Testis (tissue), 2 donors: ENCODE measurements at regions not wholly inside any gene's neighbourhood (a gene's known extent, or its start where the extent isn't known, plus 50 kb on each side); places are given as distances from the start of the nearest gene placed in this dataset.

Experiments used
- DNase-seq: peaks from one replicate; pipeline ENCODE4 v3.0.0-alpha.2; 2019
- H3K27ac ChIP-seq, 2 donors: fragments of 200-600 bp; sonication (generic); one replicate each; pipeline ENCODE4 v1.5.1; 2019
- H3K27me3 ChIP-seq: fragments of 200-600 bp; sonication (generic); one replicate; pipeline ENCODE4 v1.5.1; 2019
- H3K36me3 ChIP-seq: fragments of 200-600 bp; sonication (generic); one replicate; pipeline ENCODE4 v1.5.1; 2017; ENCODE audit warnings: low read depth; ENCODE audit errors: missing control alignments
- H3K4me1 ChIP-seq: fragments of 200-600 bp; sonication (generic); one replicate; pipeline ENCODE4 v1.5.1; 2019
- H3K4me3 ChIP-seq, 2 donors: fragments of 200-600 bp; sonication (generic); one replicate each; pipeline ENCODE4 v1.5.1; 2017 to 2019
- H3K9me3 ChIP-seq: fragments of 200-600 bp; sonication (generic); one replicate; pipeline ENCODE4 v1.5.1; 2017
- CTCF ChIP-seq, 3 experiments: fragments of 450-650 bp in 2 of 3; fragments of 200-600 bp in 1 of 3; sonication (generic) in 1 of 3; IDR thresholded peaks; one replicate each; pipeline ENCODE4 v1.5.1; 2016 to 2019; ENCODE audit warnings: antibody characterized with exemption in 3 of 3, mild to moderate bottlenecking in 2 of 3, moderate library complexity in 1 of 3
- POLR2A ChIP-seq: fragments of 450-650 bp; IDR thresholded peaks from one replicate; pipeline ENCODE4 v1.6.1; 2017; ENCODE audit warnings: antibody characterized with exemption, mild to moderate bottlenecking, moderate library complexity
- WGBS, 2 donors: methylation state at CpG; one replicate each; pipeline ENCODE4 v1.1.5; 2018; 5-methylcytosine and 5-hydroxymethylcytosine counted together
- intact Hi-C: fragments of 100-400 bp; cut with DNase I; formaldehyde crosslinking; loops from one replicate; pipeline ENCODE4 v1.15.1; 2023; ENCODE audit warnings: low total_unique reads

GRCh38 chr21:24636696-24637095, 970.6 kb downstream of the MRPL39 start:
- Histone ChIP-seq H3K27ac (no peak overlapping the region), H3K36me3 (no peaks in the 10 kb centered on the region), H3K4me3 (no peak overlapping the region), H3K27me3 (no peaks in the 10 kb centered on the region), H3K4me1 (no peaks in the 10 kb centered on the region), H3K9me3 (no peaks in the 10 kb centered on the region)
- intact Hi-C loops = no loop called here
- no peak for TF ChIP-seq POLR2A
- no peak for TF ChIP-seq CTCF (IDR thresholded peaks at IDR 0.05)
- 51 to 60% methylated on average over 4 of the region's 4 CpGs for WGBS, 2 donors
- DNase-seq = no peak

DNA sequence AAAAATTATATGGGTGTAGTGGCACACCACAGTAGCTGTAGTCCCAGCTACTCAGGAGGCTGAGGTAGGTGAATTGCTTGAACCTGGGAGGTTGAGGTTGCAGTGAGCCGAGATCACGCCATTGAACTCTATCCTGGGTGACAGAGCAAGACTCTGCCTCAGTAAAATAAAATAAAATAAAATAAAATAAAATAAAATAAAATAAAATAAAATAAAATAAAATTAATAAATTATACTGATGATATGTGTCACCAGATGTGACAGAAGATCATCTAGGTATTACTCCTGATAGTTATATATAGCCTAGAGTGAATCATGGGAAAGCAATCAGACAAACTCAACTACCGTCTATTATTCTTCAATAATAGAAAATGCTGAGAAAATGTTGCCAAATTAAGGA, 972.5 kb downstream of the MRPL39 start:
- DNase-seq = no peak
- no peak overlapping the region for H3K4me3 ChIP-seq
- TF ChIP-seq POLR2A (no peak), CTCF (IDR thresholded peaks at IDR 0.05) (no peak)
- H3K9me3 ChIP-seq = no peaks in the 10 kb centered on the region
- H3K27ac ChIP-seq = no peak overlapping the region
- WGBS, 2 donors = 98 to 99% methylated on average over 3 of the region's 3 CpGs
- H3K4me1 ChIP-seq = no peaks in the 10 kb centered on the region
- H3K36me3 ChIP-seq = no peaks in the 10 kb centered on the region
- H3K27me3 ChIP-seq = no peaks in the 10 kb centered on the region
- intact Hi-C loops = no loop called here

GRCh38 chr21:24628536-24628935, 978.7 kb downstream of the MRPL39 start:
- no peaks in the 10 kb centered on the region for H3K36me3 ChIP-seq
- TF ChIP-seq POLR2A (no peak), CTCF (IDR thresholded peaks at IDR 0.05) (no peak)
- intact Hi-C loops = no loop called here
- DNase-seq = no peak
- no peaks in the 10 kb centered on the region for H3K27me3 ChIP-seq
- 74 to 84% methylated on average over 1 of the region's 1 CpG for WGBS, 2 donors
- H3K9me3 ChIP-seq = no peaks in the 10 kb centered on the region
- H3K4me1 ChIP-seq = no peaks in the 10 kb centered on the region
- H3K4me3 ChIP-seq = no peak overlapping the region
- H3K27ac ChIP-seq = no peak overlapping the region

DNA sequence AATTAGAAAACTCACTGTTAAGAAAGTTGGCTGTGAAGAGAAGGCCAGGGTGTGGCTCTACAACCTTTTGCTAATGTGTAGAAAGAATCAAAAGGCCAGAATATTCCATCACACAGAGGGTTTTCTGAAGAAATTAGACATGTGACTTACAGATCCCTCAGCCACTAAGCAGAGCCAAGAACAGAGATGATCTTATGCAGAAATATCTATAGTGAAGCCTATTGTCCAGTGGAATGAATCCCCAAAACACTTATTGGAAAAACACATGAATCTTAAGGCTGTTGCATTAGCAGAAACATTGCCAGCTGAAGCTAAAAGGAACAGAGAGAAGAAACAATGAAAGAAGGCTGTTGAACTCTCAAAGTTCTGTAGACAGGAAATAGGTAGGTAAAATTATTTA, 979.2 kb downstream of the MRPL39 start:
- H3K27ac ChIP-seq = no peak overlapping the region

More for the DNA sequence above, 979.2 kb downstream of the MRPL39 start:
- no peak for DNase-seq
- Histone ChIP-seq H3K27me3 (no peaks in the 10 kb centered on the region), H3K4me1 (no peaks in the 10 kb centered on the region), H3K9me3 (no peaks in the 10 kb centered on the region), H3K4me3 (no peak overlapping the region), H3K36me3 (no peaks in the 10 kb centered on the region)
- intact Hi-C loops = no loop called here
- TF ChIP-seq CTCF (IDR thresholded peaks at IDR 0.05) (no peak), POLR2A (no peak)
